Mesothelial cell of epicardium (in vitro differentiated cells): ENCODE measurements at regions not wholly inside any gene's neighbourhood (a gene's known extent, or its start where the extent isn't known, plus 50 kb on each side); places are given as distances from the start of the nearest gene placed in this dataset.

Source experiments
- DNase-seq, 2 experiments: peaks; one replicate each; pipeline ENCODE4 v3.0.0; 2021; ENCODE audit warnings: low spot score in 2 of 2; ENCODE audit not compliant: unreplicated experiment in 2 of 2
- H3K27ac Mint-ChIP-seq: 2 replicates; pipeline ENCODE4 v1.8.0; 2021; ENCODE audit warnings: mixed read lengths
- H3K27me3 Mint-ChIP-seq: 2 replicates; pipeline ENCODE4 v1.8.0; 2021; ENCODE audit warnings: low read depth, mixed read lengths
- H3K36me3 Mint-ChIP-seq: 2 replicates; pipeline ENCODE4 v1.8.0; 2021; ENCODE audit warnings: mixed read lengths
- H3K4me1 Mint-ChIP-seq: 2 replicates; pipeline ENCODE4 v1.8.0; 2021; ENCODE audit warnings: mixed read lengths
- H3K4me3 Mint-ChIP-seq: 2 replicates; pipeline ENCODE4 v1.8.0; 2021; ENCODE audit warnings: mild to moderate bottlenecking, moderate library complexity, mixed read lengths
- H3K9me3 Mint-ChIP-seq: 2 replicates; pipeline ENCODE4 v1.8.0; 2021; ENCODE audit warnings: mixed read lengths
- TF ChIP-seq, protein P1 (sequence below): fragments of 200-600 bp; sonication (generic); IDR thresholded peaks from one replicate; pipeline ENCODE4 v1.5.0; 2021; ENCODE audit warnings: antibody characterized with exemption; ENCODE audit not compliant: unreplicated experiment

DNA sequence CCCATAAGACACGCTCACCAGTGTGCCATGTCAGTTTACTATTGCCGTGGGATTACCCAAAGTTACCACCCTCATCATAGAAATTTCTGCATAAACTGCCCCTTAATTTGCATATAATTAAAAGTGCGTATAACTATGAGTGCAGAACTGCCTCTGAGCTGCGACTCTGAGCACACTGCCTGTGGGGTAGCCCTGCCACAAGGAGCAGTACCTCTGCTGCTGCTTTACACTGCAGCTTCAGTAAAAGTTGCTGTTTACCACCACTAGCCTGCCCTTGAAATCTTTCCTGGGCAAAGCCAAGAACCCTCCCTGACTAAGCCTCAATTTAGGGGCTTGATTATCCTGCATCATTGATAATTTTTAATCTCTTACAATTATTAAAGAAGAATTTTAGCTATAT lies 213.9 kb upstream of the MAP2 start:
- H3K4me3 Mint-ChIP-seq = no peak overlapping the region
- H3K27me3 Mint-ChIP-seq = no peaks in the 10 kb centered on the region
- H3K36me3 Mint-ChIP-seq = no peaks in the 10 kb centered on the region
- H3K4me1 Mint-ChIP-seq = no peaks in the 10 kb centered on the region
- TF ChIP-seq, protein P1, sequence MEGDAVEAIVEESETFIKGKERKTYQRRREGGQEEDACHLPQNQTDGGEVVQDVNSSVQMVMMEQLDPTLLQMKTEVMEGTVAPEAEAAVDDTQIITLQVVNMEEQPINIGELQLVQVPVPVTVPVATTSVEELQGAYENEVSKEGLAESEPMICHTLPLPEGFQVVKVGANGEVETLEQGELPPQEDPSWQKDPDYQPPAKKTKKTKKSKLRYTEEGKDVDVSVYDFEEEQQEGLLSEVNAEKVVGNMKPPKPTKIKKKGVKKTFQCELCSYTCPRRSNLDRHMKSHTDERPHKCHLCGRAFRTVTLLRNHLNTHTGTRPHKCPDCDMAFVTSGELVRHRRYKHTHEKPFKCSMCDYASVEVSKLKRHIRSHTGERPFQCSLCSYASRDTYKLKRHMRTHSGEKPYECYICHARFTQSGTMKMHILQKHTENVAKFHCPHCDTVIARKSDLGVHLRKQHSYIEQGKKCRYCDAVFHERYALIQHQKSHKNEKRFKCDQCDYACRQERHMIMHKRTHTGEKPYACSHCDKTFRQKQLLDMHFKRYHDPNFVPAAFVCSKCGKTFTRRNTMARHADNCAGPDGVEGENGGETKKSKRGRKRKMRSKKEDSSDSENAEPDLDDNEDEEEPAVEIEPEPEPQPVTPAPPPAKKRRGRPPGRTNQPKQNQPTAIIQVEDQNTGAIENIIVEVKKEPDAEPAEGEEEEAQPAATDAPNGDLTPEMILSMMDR = no peak
- H3K9me3 Mint-ChIP-seq = peaks cover under 1% of the 10 kb centered on the region
- no peak for DNase-seq
- no peak overlapping the region for H3K27ac Mint-ChIP-seq

DNA sequence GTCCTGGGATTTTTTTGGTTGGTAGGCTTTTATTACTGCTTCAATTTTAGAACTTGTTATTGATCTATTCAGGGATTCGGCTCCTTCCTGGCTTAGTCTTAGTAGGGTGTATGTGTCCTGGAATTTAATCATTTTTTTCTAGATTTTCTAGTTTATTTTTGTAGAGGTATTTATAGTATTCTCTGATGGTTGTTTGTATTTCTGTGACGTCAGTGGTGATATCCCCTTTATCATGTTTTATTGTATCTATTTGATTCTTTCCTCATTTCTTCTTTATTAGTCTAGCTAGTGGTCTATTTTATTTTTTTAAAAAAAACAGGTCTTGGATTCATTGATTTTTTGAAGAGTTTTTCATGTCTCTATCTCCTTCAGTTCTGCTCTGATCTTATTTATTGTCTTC lies 193.3 kb upstream of the MAP2 start:
- no peaks in the 10 kb centered on the region for H3K27me3 Mint-ChIP-seq
- TF ChIP-seq, protein P1 = no peak
- H3K9me3 Mint-ChIP-seq = peaks cover 12% of the 10 kb centered on the region
- H3K4me1 Mint-ChIP-seq = no peaks in the 10 kb centered on the region
- no peak for DNase-seq
- H3K36me3 Mint-ChIP-seq = no peaks in the 10 kb centered on the region
- H3K27ac Mint-ChIP-seq = no peak overlapping the region
- H3K4me3 Mint-ChIP-seq = no peak overlapping the region

DNA sequence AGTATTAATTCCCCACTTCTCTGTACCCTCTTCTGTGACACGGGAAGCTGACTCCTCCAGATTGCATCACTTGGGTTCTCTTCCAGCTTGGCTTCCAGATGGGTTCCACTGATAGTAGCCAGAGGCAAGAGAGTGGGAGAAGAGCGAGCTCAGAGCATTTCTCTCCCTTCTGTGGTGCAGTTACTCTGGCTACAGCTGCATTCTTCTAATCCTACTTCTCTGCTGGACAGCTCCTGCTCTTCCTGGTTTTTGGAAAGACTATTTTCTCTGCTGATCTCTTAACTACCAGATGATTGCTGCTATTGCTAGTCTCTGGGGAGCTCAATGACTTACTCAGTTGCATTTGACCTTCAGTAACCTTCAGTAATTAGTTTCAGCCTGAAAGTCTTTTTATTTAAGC lies 187.5 kb upstream of the MAP2 start:
- Mint-ChIP-seq H3K4me3 (no peak overlapping the region), H3K27ac (no peak overlapping the region), H3K9me3 (peaks cover 9% of the 10 kb centered on the region), H3K36me3 (no peaks in the 10 kb centered on the region), H3K4me1 (no peaks in the 10 kb centered on the region), H3K27me3 (no peaks in the 10 kb centered on the region)
- TF ChIP-seq, protein P1 = no peak
- DNase-seq = no peak

DNA sequence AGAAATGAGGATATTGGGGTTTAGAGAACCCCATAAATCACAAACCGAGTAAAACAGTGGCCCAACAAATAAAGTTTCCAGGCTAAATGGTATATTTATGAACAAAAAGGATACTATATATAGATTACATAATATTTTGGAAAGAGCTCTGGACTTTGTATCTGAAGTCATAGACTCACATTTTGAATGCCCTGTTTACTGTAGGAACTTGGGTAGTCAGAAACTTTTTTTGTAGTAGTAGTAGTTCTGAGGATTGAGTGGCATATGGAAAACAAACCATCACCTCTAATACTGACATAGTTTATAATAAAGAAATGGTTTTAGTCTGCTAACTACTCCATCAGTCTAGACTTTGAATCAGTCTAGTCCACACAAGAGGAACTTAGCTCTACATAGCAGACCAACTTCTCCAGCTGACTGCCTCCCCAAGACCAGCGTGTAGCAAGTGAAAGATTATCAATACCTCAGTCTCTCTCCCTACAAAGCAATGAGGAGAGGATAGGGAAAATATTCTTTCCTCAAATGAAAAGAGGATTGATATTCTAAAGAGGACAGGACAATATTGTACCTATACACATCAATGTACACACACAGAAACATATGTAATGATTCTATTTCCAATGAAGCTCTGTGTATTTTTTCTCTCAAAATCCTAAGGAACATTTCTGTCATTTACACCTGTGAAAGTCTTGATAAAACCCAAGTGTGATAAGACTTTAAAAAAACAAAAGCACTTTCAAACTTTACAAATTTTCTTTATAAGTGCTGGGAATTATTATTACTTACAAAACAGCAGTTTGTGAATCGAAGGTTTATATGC lies 184.9 kb upstream of the MAP2 start:
- no peaks in the 10 kb centered on the region for H3K27me3 Mint-ChIP-seq
- H3K9me3 Mint-ChIP-seq = peaks cover 24% of the 10 kb centered on the region
- TF ChIP-seq, protein P1 = no peak
- H3K4me1 Mint-ChIP-seq = no peaks in the 10 kb centered on the region
- DNase-seq = no peak
- no peaks in the 10 kb centered on the region for H3K36me3 Mint-ChIP-seq
- H3K27ac Mint-ChIP-seq = no peak overlapping the region
- no peak overlapping the region for H3K4me3 Mint-ChIP-seq

DNA sequence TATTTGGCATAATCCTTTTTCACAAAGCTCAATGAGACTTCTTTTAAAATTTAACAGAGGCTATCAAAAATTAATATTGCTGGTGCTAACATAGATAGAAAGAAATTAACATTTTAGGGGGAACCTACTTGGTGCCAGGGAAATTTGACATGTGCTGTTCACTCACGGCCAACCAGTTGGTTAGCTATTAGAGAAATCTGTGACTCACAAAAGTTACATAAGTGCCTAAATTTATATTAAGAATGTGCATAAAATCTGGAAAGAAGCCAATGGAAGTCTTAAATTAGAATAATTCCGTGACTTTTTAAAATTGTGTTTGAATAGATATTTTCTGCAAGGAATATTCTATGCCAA lies 184.3 kb upstream of the MAP2 start:
- DNase-seq = no peak
- no peak overlapping the region for H3K27ac Mint-ChIP-seq
- no peaks in the 10 kb centered on the region for H3K27me3 Mint-ChIP-seq
- H3K4me1 Mint-ChIP-seq = no peaks in the 10 kb centered on the region
- TF ChIP-seq, protein P1 = no peak
- H3K36me3 Mint-ChIP-seq = no peaks in the 10 kb centered on the region
- H3K4me3 Mint-ChIP-seq = no peak overlapping the region
- H3K9me3 Mint-ChIP-seq = peaks cover 24% of the 10 kb centered on the region
